Neural cell (in vitro differentiated cells): ENCODE measurements at regions not wholly inside any gene's neighbourhood (a gene's known extent, or its start where the extent isn't known, plus 50 kb on each side); places are given as distances from the start of the nearest gene placed in this dataset.

Source experiments
- H2AFZ ChIP-seq: fragments of 200-600, 300-800 bp; sonication (generic), shearing (Covaris generic); 2 replicates; pipeline ENCODE4 v1.6.0; 2014; ENCODE audit warnings: low read depth, mild to moderate bottlenecking, antibody characterized with exemption, low read length, moderate library complexity
- H3F3A ChIP-seq: fragments of 200-600 bp; shearing (Covaris generic); 2 replicates; pipeline ENCODE4 v1.6.1; 2016; ENCODE audit warnings: mild to moderate bottlenecking, moderate library complexity, mixed read lengths, antibody characterized with exemption, low read length; ENCODE audit not compliant: insufficient read depth, poor library complexity, severe bottlenecking
- H3K27ac ChIP-seq: fragments of 200-600, 300-800 bp; sonication (generic), shearing (Covaris generic); 2 replicates; pipeline ENCODE4 v1.5.1; 2014; ENCODE audit warnings: mild to moderate bottlenecking, low read length, moderate library complexity
- H3K27me3 ChIP-seq: fragments of 300-800, 200-600 bp; sonication (generic), shearing (Covaris generic); 2 replicates; pipeline ENCODE4 v1.6.0; 2014; ENCODE audit warnings: mild to moderate bottlenecking, low read depth, low read length, moderate library complexity; ENCODE audit not compliant: insufficient read depth
- H3K36me3 ChIP-seq: fragments of 300-800, 200-600 bp; sonication (generic), shearing (Covaris generic); 2 replicates; pipeline ENCODE4 v1.5.1; 2014; ENCODE audit warnings: mild to moderate bottlenecking, antibody characterized with exemption, low read length, moderate library complexity; ENCODE audit not compliant: insufficient read depth
- H3K4me2 ChIP-seq: fragments of 300-800, 200-600 bp; sonication (generic), shearing (Covaris generic); 2 replicates; pipeline ENCODE4 v1.6.0; 2014; ENCODE audit warnings: mild to moderate bottlenecking, low read length
- H3K4me3 ChIP-seq: fragments of 300-800, 200-600 bp; sonication (generic), shearing (Covaris generic); 2 replicates; pipeline ENCODE4 v1.5.1; 2014; ENCODE audit warnings: mild to moderate bottlenecking, low read length, moderate library complexity
- H3K79me2 ChIP-seq: fragments of 200-600 bp; shearing (Covaris generic); replicated peaks from 2 replicates; pipeline ENCODE4 v1.6.0; 2014; ENCODE audit warnings: mild to moderate bottlenecking, low read length, moderate library complexity; ENCODE audit not compliant: insufficient read depth
- H3K9ac ChIP-seq: fragments of 300-800, 200-600 bp; sonication (generic), shearing (Covaris generic); 2 replicates; pipeline ENCODE4 v1.6.1; 2016; ENCODE audit warnings: mild to moderate bottlenecking, low read length, mixed read lengths
- H3K9me2 ChIP-seq: fragments of 200-600 bp; shearing (Covaris generic); 2 replicates; pipeline ENCODE4 v1.6.1; 2016; ENCODE audit warnings: mild to moderate bottlenecking, low read length, mixed read lengths; ENCODE audit not compliant: insufficient read depth
- H3K9me3 ChIP-seq: fragments of 200-600, 300-800 bp; sonication (generic), shearing (Covaris generic); 2 replicates; pipeline ENCODE4 v1.6.1; 2016; ENCODE audit warnings: mild to moderate bottlenecking, mixed run types, low read length, moderate library complexity, mixed read lengths
- H4K20me1 ChIP-seq: fragments of 200-600 bp; shearing (Covaris generic); 2 replicates; pipeline ENCODE4 v1.6.1; 2016; ENCODE audit warnings: mild to moderate bottlenecking, mixed run types; ENCODE audit not compliant: insufficient read depth
- CTCF ChIP-seq: fragments of 450-650 bp; IDR thresholded peaks from 2 replicates; pipeline ENCODE4 v1.5.1; 2014; ENCODE audit warnings: antibody characterized with exemption, mild to moderate bottlenecking, moderate library complexity; ENCODE audit not compliant: poor library complexity, severe bottlenecking
- EP300 ChIP-seq: fragments of 450-650 bp; conservative IDR thresholded peaks from 2 replicates; pipeline ENCODE4 v1.6.1; 2014; ENCODE audit warnings: antibody characterized with exemption, mild to moderate bottlenecking, moderate library complexity; ENCODE audit not compliant: poor library complexity, severe bottlenecking
- EZH2 ChIP-seq: fragments of 200-600, 300-800 bp; shearing (Covaris generic), sonication (generic); IDR thresholded peaks from 2 replicates; pipeline ENCODE4 v1.6.1; 2014; ENCODE audit warnings: antibody characterized with exemption, low read length, borderline replicate concordance, mild to moderate bottlenecking; ENCODE audit not compliant: insufficient read depth, poor library complexity, severe bottlenecking
- MXI1 ChIP-seq: fragments of 450-650 bp; conservative IDR thresholded peaks from 2 replicates; pipeline ENCODE4 v1.6.1; 2014; ENCODE audit warnings: antibody characterized with exemption, mild to moderate bottlenecking; ENCODE audit not compliant: poor library complexity, severe bottlenecking
- POLR2AphosphoS5 ChIP-seq: IDR thresholded peaks from 2 replicates; pipeline ENCODE4 v1.6.1; 2012
- RAD21 ChIP-seq: fragments of 450-650 bp; conservative IDR thresholded peaks from 2 replicates; pipeline ENCODE4 v1.6.1; 2014; ENCODE audit warnings: antibody characterized with exemption, mild to moderate bottlenecking, moderate library complexity
- REST ChIP-seq: IDR thresholded peaks from 2 replicates; pipeline ENCODE4 v1.6.1; 2012; ENCODE audit warnings: borderline replicate concordance
- SMC3 ChIP-seq: fragments of 450-650 bp; conservative IDR thresholded peaks from 2 replicates; pipeline ENCODE4 v1.6.1; 2014; ENCODE audit warnings: antibody characterized with exemption, mild to moderate bottlenecking, moderate library complexity; ENCODE audit not compliant: poor library complexity
- TAF1 ChIP-seq: IDR thresholded peaks from 2 replicates; pipeline ENCODE4 v1.6.1; 2012; ENCODE audit warnings: low read depth

GRCh38 chr16:6690741-6691140, 641.9 kb upstream of the RBFOX1 start:
- Histone ChIP-seq H3K27me3 (no peaks in the 10 kb centered on the region), H3K4me3 (no peak overlapping the region), H3K79me2 (no peaks in the 10 kb centered on the region), H3K9me3 (no peaks in the 10 kb centered on the region), H3K4me2 (no peak overlapping the region), H3K27ac (no peak overlapping the region), H3K9ac (no peak overlapping the region), H3K9me2 (no peaks in the 10 kb centered on the region), H2AFZ (no peak overlapping the region), H3K36me3 (no peaks in the 10 kb centered on the region), H3F3A (no peaks in the 10 kb centered on the region), H4K20me1 (no peaks in the 10 kb centered on the region)
- no peak for TF ChIP-seq EZH2
- peak; percentile 40 for TF ChIP-seq REST

- no peaks in the 10 kb centered on the region for H3K36me3 ChIP-seq
These were observed 643.0 kb upstream of the RBFOX1 start for GRCh38 chr16:6689643-6690042.

More at GRCh38 chr16:6689643-6690042, 643.0 kb upstream of the RBFOX1 start:
- H3K4me2 ChIP-seq: no peak overlapping the region
- no peaks in the 10 kb centered on the region for H3K27me3 ChIP-seq
- no peak overlapping the region for H2AFZ ChIP-seq
- no peaks in the 10 kb centered on the region for H3K9me3 ChIP-seq
- no peak overlapping the region for H3K4me3 ChIP-seq
- no peaks in the 10 kb centered on the region for H3F3A ChIP-seq
- TF ChIP-seq SMC3 (no peak), EZH2 (no peak), MXI1 (no peak), RAD21 (no peak), CTCF (no peak), EP300 (no peak), POLR2AphosphoS5 (no peak), REST (no peak), TAF1 (no peak)
- H4K20me1 ChIP-seq: no peaks in the 10 kb centered on the region
- no peak overlapping the region for H3K27ac ChIP-seq
- no peak overlapping the region for H3K9ac ChIP-seq
- no peaks in the 10 kb centered on the region for H3K9me2 ChIP-seq
- H3K79me2 ChIP-seq: no peaks in the 10 kb centered on the region
